ENCODE measurements at regions not wholly inside any gene's neighbourhood (a gene's known extent, or its start where the extent isn't known, plus 50 kb on each side); places are given as distances from the start of the nearest gene placed in this dataset.
"Not testable (repeated sequence)": the region's sequence is repeated elsewhere in the genome, so short reads cannot be mapped to it uniquely, and the experiment has no call there.

DNA sequence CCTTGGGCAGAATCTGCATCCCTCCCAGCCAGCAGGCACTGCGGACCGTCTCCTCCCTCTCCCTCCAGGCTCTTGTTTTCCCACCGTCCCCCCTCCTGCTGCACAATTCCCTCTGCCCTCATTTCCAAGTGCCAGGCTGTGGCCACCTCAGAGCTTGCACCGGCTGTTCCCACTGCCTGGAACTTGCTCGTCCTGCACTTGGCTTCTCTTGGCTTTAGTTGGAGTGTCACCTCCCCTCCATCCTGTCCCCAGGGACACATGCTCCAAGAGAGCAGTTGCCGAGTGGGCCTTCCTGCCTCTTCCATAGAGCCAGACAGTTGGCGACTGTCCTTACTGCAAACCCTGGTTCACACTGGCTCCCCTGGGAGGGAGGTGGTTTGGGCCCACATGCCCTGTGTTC lies 87.0 kb upstream of the DRD5 start:
- DNase-seq (ENCODE audit: extremely low read depth in 1 of 11, low read depth in 9 of 11, low spot score in 4 of 11) = not testable (repeated sequence)

GRCh38 chr4:9695994-9696393 lies 85.4 kb upstream of the DRD5 start:
- DNase-seq (ENCODE audit: extremely low read depth in 1 of 11, low read depth in 9 of 11, low spot score in 4 of 11) = peak in 1 of 11 donors; percentile 14

GRCh38 chr4:9696561-9696960 lies 84.9 kb upstream of the DRD5 start:
- not testable (repeated sequence) for DNase-seq (ENCODE audit: extremely low read depth in 1 of 11, low read depth in 9 of 11, low spot score in 4 of 11)

GRCh38 chr4:9702019-9702418 lies 79.4 kb upstream of the DRD5 start:
- not testable (repeated sequence) for DNase-seq (ENCODE audit: extremely low read depth in 1 of 11, low read depth in 9 of 11, low spot score in 4 of 11)

GRCh38 chr4:9702696-9703095 lies 78.7 kb upstream of the DRD5 start:
- not testable (repeated sequence) for DNase-seq (ENCODE audit: extremely low read depth in 1 of 11, low read depth in 9 of 11, low spot score in 4 of 11)

GRCh38 chr4:9703391-9703790 lies 78.0 kb upstream of the DRD5 start:
- DNase-seq (ENCODE audit: extremely low read depth in 1 of 11, low read depth in 9 of 11, low spot score in 4 of 11) = peak in 7 of 11 donors; percentile 10 to 26 (median 19)

DNA sequence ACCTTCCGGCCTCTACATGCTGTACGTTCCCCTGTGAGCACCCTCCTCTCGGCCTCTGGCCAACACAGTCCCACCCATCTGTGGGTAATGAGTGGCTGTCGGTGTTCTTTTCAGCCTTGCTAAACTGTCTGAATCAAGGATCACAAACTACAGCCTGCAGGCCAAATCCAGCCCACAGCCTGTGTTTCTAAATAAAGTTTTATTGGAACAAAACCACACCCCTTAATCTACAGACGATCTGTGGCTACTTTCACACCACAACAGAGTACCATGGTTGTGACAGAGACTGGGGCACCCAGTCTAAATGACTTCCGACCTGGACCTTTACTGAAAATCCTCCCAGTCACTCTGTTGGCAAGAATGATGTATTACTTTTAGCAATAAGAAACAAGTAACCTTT lies 77.3 kb upstream of the DRD5 start:
- not testable (repeated sequence) for DNase-seq (ENCODE audit: extremely low read depth in 1 of 11, low read depth in 9 of 11, low spot score in 4 of 11)

DNA sequence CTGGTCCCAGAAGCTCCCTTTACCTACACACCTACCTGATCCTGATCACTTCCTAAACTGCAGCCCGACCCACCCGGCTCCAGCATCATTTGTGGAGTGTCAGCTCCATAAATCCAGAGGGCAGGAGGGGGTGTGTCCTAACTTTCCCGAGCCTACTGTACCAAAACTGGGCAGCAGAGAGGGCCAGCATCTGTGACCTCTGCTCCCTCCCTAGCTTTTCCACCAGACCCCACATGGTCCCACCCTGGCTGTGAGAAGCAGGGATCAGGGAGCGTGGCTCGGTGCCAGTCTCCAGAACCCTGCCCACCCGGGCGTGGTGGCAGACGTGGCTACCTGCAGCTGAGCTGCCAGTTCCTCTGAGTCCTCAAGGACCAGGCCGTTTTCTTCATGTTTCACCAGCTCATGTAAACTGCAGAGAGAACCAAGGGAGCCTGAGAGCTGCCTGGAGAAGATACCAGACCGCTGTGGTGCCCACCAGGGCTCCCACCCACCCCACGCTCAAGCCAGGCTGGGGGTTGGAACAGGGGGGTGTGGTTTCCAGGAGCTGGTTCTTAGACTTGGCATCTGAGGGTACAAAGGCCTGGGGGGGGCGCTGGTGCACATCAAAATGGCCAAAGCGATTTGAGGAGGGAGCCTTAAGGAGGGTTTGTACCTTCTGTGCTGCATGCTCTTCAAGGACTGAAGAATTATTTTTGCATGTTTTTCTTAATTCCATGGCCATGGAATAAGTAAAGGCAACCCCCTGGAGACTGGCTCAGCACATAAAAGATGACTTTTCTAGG lies 76.7 kb upstream of the DRD5 start:
- no peak for DNase-seq (ENCODE audit: extremely low read depth in 1 of 11, low read depth in 9 of 11, low spot score in 4 of 11)

DNA sequence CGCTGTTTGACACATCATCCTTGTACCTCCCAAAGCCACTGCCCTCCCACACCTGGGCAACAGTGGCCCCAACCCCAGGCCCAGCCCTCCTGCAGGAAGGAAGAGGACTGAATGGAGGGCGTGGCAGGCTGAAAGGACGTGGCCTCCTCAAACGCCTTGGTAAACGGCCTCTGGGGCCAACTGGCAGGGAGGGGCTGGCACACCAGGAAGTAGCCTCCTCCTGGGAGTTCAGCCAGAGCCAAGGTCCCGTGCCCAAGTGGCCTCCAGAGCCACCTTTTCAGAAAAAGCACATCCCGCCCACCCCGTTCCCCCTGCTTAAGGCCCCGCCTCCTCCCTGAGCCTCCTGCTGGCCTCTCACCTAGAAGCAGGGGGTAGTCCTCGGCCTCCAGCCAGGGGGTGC lies 74.2 kb upstream of the DRD5 start:
- DNase-seq (ENCODE audit: extremely low read depth in 1 of 11, low read depth in 9 of 11, low spot score in 4 of 11) = not testable (repeated sequence)

- not testable (repeated sequence) for DNase-seq (ENCODE audit: extremely low read depth in 1 of 11, low read depth in 9 of 11, low spot score in 4 of 11)
Observed at GRCh38 chr4:9707936-9708335, 73.5 kb upstream of the DRD5 start.

GRCh38 chr4:9709724-9710123 lies 71.7 kb upstream of the DRD5 start:
- no peak for DNase-seq (ENCODE audit: extremely low read depth in 1 of 11, low read depth in 9 of 11, low spot score in 4 of 11)

GRCh38 chr4:9715271-9715670 lies 66.2 kb upstream of the DRD5 start:
- DNase-seq (ENCODE audit: extremely low read depth in 1 of 11, low read depth in 9 of 11, low spot score in 4 of 11) = not testable (repeated sequence)

DNA sequence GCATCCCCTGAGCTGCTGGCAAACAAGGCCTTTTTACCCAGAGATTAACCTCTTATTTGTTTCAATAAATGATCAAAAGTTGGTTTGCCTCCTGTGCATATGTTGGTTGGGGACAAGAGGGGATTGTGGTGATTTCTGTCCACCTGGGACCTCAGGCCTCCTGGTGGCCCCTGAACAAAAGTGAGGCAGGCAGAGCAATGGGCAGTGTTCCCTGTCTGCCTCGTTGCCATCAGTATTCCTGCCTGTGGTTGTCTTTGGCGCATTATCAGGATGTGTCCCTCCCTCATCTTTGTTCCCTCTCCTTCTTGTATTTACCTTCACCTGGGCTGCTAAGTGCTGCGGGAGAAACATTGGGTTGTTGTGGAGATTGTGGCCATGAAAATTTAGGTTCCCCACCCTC lies 65.3 kb upstream of the DRD5 start:
- no peak for DNase-seq (ENCODE audit: extremely low read depth in 1 of 11, low read depth in 9 of 11, low spot score in 4 of 11)

DNA sequence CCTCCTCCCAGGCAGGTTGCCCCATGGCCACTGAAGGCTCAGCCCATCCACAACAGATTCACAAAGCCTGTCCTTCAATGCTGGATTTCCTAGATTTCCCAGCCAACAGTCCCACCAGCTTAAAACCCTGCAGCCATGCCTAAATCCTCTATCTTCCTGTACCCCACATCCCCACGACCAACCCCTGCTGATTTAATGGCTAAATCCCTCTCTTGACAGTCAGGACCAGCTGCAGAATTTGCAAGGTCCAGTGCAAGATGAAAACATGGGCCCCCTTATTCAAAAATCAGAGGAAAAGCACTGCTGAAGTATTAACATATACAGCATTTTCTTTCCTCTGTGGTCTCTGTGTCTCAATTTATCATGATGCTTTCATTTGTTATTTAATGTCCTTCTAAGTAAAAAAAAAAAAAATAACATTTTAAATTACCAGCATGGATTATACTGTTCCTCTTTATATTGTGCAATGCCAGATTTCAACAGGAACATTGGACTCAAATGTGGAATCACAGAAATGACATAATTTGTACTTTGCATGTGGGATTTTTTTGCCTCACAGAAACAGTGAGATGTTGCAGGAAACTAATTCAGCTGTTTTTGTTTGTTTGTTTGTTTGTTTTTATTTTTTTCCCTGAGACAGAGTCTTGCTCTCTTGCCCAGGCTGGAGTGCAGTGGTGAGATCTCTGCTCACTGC lies 63.0 kb upstream of the DRD5 start:
- not testable (repeated sequence) for DNase-seq (ENCODE audit: extremely low read depth in 1 of 11, low read depth in 9 of 11, low spot score in 4 of 11)

GRCh38 chr4:9722131-9722530 lies 59.3 kb upstream of the DRD5 start:
- DNase-seq (ENCODE audit: extremely low read depth in 1 of 11, low read depth in 9 of 11, low spot score in 4 of 11) = not testable (repeated sequence)

Measured in renal cortex interstitium (tissue), 11 donors.